GM19468 (cell line): ENCODE measurements at regions not wholly inside any gene's neighbourhood (a gene's known extent, or its start where the extent isn't known, plus 50 kb on each side); places are given as distances from the start of the nearest gene placed in this dataset.

Source experiments
- ATAC-seq: cut with Tn5 transposase; IDR thresholded peaks from one replicate; pipeline ENCODE4 v1.9.1; 2021; ENCODE audit warnings: mild to moderate bottlenecking, moderate library complexity, moderate number of reproducible peaks; ENCODE audit not compliant: unreplicated experiment; ENCODE audit errors: extremely low read depth

- no peak for ATAC-seq
Measured at GRCh38 chr2:64311948-64312621, 141.9 kb upstream of the LGALSL start.

- no peak for ATAC-seq
Measured at GRCh38 chr2:64312622-64313397, 141.2 kb upstream of the LGALSL start.

- no peak for ATAC-seq
Measured at GRCh38 chr2:64313398-64313723, 140.6 kb upstream of the LGALSL start.

GRCh38 chr2:64315291-64315960, 138.5 kb upstream of the LGALSL start:
- no peak for ATAC-seq

GRCh38 chr2:64317707-64318475, 136.1 kb upstream of the LGALSL start:
- ATAC-seq = no peak

- no peak for ATAC-seq
Measured at GRCh38 chr2:64318476-64318748, 135.6 kb upstream of the LGALSL start.

GRCh38 chr2:64319896-64320295, 134.1 kb upstream of the LGALSL start:
- ATAC-seq = no peak

- ATAC-seq = no peak
Measured at GRCh38 chr2:64322433-64322832, 131.5 kb upstream of the LGALSL start.

- no peak for ATAC-seq
Measured at GRCh38 chr2:64323197-64323596, 130.8 kb upstream of the LGALSL start.

GRCh38 chr2:64324746-64325410, 129.1 kb upstream of the LGALSL start:
- no peak for ATAC-seq

- no peak for ATAC-seq
Measured at GRCh38 chr2:64325477-64325851, 128.5 kb upstream of the LGALSL start.

GRCh38 chr2:64325852-64326577, 127.9 kb upstream of the LGALSL start:
- ATAC-seq = peak; percentile 86

GRCh38 chr2:64326578-64327050, 127.3 kb upstream of the LGALSL start:
- ATAC-seq = no peak

GRCh38 chr2:64327129-64327509, 126.8 kb upstream of the LGALSL start:
- no peak for ATAC-seq

GRCh38 chr2:64327510-64328414, 126.2 kb upstream of the LGALSL start:
- ATAC-seq = no peak

GRCh38 chr2:64328415-64328722, 125.6 kb upstream of the LGALSL start:
- no peak for ATAC-seq

- ATAC-seq = no peak
Measured at GRCh38 chr2:64328756-64329155, 125.2 kb upstream of the LGALSL start.

- no peak for ATAC-seq
Measured at GRCh38 chr2:64329848-64330247, 124.1 kb upstream of the LGALSL start.
